ENCODE measurements at regions not wholly inside any gene's neighbourhood (a gene's known extent, or its start where the extent isn't known, plus 50 kb on each side); places are given as distances from the start of the nearest gene placed in this dataset.

DNA sequence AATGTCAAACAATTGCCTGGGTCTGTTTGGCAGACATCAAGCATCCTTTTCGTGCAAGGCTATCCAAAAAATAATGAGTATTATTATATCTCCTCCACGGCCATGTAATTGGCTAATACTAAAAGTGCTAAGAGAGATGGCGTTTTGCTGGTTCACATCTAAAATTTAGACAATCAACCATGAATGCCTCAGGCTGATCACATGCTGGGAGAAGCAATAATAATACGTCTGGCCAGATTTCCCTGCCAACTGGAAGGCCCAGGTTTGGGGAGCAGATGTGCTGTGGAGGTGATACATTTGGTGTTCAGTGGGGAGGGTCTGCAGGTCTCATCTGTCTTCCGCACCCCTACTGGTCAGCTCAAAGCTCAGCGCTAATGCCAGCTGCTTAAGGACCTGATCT lies 60.3 kb upstream of the CREB1 start:
- no peak overlapping the region for H3K27ac ChIP-seq (ENCODE audit: low read depth in 1 of 2, low read length in 2 of 2)
- no peaks in the 10 kb centered on the region for H3K27me3 ChIP-seq (ENCODE audit: control insufficient read depth in 2 of 2, insufficient read depth in 2 of 2, low read length in 2 of 2)
- TF ChIP-seq, protein P1, sequence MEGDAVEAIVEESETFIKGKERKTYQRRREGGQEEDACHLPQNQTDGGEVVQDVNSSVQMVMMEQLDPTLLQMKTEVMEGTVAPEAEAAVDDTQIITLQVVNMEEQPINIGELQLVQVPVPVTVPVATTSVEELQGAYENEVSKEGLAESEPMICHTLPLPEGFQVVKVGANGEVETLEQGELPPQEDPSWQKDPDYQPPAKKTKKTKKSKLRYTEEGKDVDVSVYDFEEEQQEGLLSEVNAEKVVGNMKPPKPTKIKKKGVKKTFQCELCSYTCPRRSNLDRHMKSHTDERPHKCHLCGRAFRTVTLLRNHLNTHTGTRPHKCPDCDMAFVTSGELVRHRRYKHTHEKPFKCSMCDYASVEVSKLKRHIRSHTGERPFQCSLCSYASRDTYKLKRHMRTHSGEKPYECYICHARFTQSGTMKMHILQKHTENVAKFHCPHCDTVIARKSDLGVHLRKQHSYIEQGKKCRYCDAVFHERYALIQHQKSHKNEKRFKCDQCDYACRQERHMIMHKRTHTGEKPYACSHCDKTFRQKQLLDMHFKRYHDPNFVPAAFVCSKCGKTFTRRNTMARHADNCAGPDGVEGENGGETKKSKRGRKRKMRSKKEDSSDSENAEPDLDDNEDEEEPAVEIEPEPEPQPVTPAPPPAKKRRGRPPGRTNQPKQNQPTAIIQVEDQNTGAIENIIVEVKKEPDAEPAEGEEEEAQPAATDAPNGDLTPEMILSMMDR (IDR thresholded peaks at IDR 0.05) = no peak
- Mint-ChIP-seq H3K27me3 (ENCODE audit: low read depth in 3 of 3) (peaks cover 0 to 3% (median 2%) of the 10 kb centered on the region in 3 donors), H3K9me3 (no peaks in the 10 kb centered on the region), H3K27ac (no peak overlapping the region), H3K4me1 (peaks cover 4% of the 10 kb centered on the region), H3K36me3 (no peaks in the 10 kb centered on the region), H3K4me3 (no peak overlapping the region)
- H2AFZ ChIP-seq (ENCODE audit: insufficient read depth, low read depth, low read length, poor library complexity, severe bottlenecking) = no peak overlapping the region
- no peak for DNase-seq
- H3K4me2 ChIP-seq (replicated peaks; ENCODE audit: extremely low read depth, low read length, poor library complexity, severe bottlenecking) = no peak overlapping the region
- 100% methylated on average over 1 of the region's 6 CpGs for WGBS (ENCODE audit: insufficient coverage)
- no peaks in the 10 kb centered on the region for H3K9me3 ChIP-seq (replicated peaks in 1 of 2; ENCODE audit: control insufficient read depth in 1 of 2, insufficient read depth in 1 of 2, low read length in 2 of 2)
- no peaks in the 10 kb centered on the region for H3K4me1 ChIP-seq (ENCODE audit: control insufficient read depth in 1 of 2, insufficient read depth in 2 of 2, low read length in 2 of 2)
- H3K9ac ChIP-seq (ENCODE audit: insufficient read depth, low read length, poor library complexity, severe bottlenecking) = no peak overlapping the region
- no peaks in the 10 kb centered on the region for H4K20me1 ChIP-seq (ENCODE audit: insufficient read depth, low read length)
- no peak overlapping the region for H3K4me3 ChIP-seq (replicated peaks in 1 of 3; ENCODE audit: low read depth in 2 of 3, low read length in 3 of 3)
- H3K36me3 ChIP-seq (replicated peaks in 1 of 2; ENCODE audit: control insufficient read depth in 1 of 2, insufficient read depth in 2 of 2, low read length in 2 of 2) = no peaks in the 10 kb centered on the region
- H3K79me2 ChIP-seq (ENCODE audit: insufficient read depth, low read length) = no peaks in the 10 kb centered on the region
- intact Hi-C loops (cut with micrococcal nuclease) = no loop called here

DNA sequence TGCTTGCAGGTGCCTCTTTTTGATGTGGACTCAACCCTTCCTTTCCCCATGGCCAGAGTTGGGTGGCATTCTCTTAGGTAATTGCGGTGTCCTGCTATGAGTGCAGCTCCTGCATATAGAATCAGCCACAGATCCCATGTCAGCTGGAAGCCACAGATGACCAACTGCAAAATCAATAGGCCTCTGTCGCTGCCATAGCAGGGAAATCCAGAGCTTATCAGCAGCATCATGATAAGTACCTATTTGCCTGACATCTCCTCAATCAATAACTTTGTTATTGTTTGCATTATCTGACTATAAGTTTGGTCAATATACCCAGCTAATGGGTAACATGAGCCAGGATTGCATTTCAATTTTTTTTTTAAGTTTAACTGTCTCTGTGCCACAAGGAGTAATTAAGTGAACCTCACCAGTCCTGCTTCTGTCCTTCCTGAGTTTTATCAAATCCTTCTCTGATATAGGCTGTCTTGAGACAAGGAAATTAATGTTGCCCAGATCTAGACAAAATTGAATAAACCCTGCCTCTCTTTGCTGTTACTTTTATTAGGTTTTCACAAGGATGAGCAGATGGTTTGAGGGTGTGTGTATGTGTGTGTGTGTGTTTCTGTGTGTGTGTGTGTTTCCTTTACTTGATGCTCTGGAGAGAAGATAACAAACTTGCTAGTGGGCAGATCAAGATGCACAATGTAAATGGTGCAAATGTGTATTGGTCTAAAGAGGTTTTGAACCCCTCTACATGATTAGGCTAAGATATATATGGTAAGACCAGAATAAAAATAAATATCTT lies 59.6 kb upstream of the CREB1 start:
- Histone ChIP-seq H3K36me3 (replicated peaks in 1 of 2; ENCODE audit: control insufficient read depth in 1 of 2, insufficient read depth in 2 of 2, low read length in 2 of 2) (no peaks in the 10 kb centered on the region), H3K9ac (ENCODE audit: insufficient read depth, low read length, poor library complexity, severe bottlenecking) (no peak overlapping the region), H3K9me3 (replicated peaks in 1 of 2; ENCODE audit: control insufficient read depth in 1 of 2, insufficient read depth in 1 of 2, low read length in 2 of 2) (no peaks in the 10 kb centered on the region), H3K4me2 (replicated peaks; ENCODE audit: extremely low read depth, low read length, poor library complexity, severe bottlenecking) (no peak overlapping the region), H3K4me1 (ENCODE audit: control insufficient read depth in 1 of 2, insufficient read depth in 2 of 2, low read length in 2 of 2) (no peaks in the 10 kb centered on the region), H3K4me3 (replicated peaks in 1 of 3; ENCODE audit: low read depth in 2 of 3, low read length in 3 of 3) (no peak overlapping the region), H3K27ac (ENCODE audit: low read depth in 1 of 2, low read length in 2 of 2) (no peak overlapping the region), H2AFZ (ENCODE audit: insufficient read depth, low read depth, low read length, poor library complexity, severe bottlenecking) (no peak overlapping the region), H4K20me1 (ENCODE audit: insufficient read depth, low read length) (no peaks in the 10 kb centered on the region), H3K79me2 (ENCODE audit: insufficient read depth, low read length) (no peaks in the 10 kb centered on the region), H3K27me3 (ENCODE audit: control insufficient read depth in 2 of 2, insufficient read depth in 2 of 2, low read length in 2 of 2) (no peaks in the 10 kb centered on the region)
- peaks cover 0 to 2% (median 2%) of the 10 kb centered on the region in 3 donors for H3K27me3 Mint-ChIP-seq (ENCODE audit: low read depth in 3 of 3)
- no peak overlapping the region for H3K4me3 Mint-ChIP-seq
- intact Hi-C loops (cut with micrococcal nuclease) = loop anchor here (5.0 to 10.0 kb wide), 5 partner anchors 335 to 778 kb away; no protein-coding TSS in a partner anchor
- no peak for DNase-seq
- no peaks in the 10 kb centered on the region for H3K36me3 Mint-ChIP-seq
- H3K27ac Mint-ChIP-seq = peak overlapping the region in 1 of 7 donors; percentile 5
- TF ChIP-seq, protein P1 (IDR thresholded peaks at IDR 0.05) = no peak
- WGBS (ENCODE audit: insufficient coverage) = 85% methylated on average over 2 of the region's 2 CpGs
- no peaks in the 10 kb centered on the region for H3K9me3 Mint-ChIP-seq
- H3K4me1 Mint-ChIP-seq = peaks cover 11% of the 10 kb centered on the region
